ENCODE measurements at regions not wholly inside any gene's neighbourhood (a gene's known extent, or its start where the extent isn't known, plus 50 kb on each side); places are given as distances from the start of the nearest gene placed in this dataset.

GRCh38 chr10:29140151-29140550, 148.7 kb upstream of the LYZL1 start:
- no peaks in the 10 kb centered on the region for H3K9me3 ChIP-seq (ENCODE audit: low read length)
- no peaks in the 10 kb centered on the region for H3K4me1 ChIP-seq (ENCODE audit: insufficient read depth, low read length, severe bottlenecking)
- no peaks in the 10 kb centered on the region for H3F3A ChIP-seq (ENCODE audit: insufficient read depth, low read length)
- H3K27ac ChIP-seq (ENCODE audit: low read depth, low read length, poor library complexity, severe bottlenecking) = no peak overlapping the region
- no peaks in the 10 kb centered on the region for H3K36me3 ChIP-seq (ENCODE audit: insufficient read depth, low read length)
- H3K79me2 ChIP-seq (ENCODE audit: insufficient read depth, low read length) = no peaks in the 10 kb centered on the region
- no peaks in the 10 kb centered on the region for H3K27me3 ChIP-seq (ENCODE audit: insufficient read depth, low read length)
- no peaks in the 10 kb centered on the region for H3K9me2 ChIP-seq (ENCODE audit: low read depth, low read length)
- H3K4me2 ChIP-seq (ENCODE audit: low read length) = no peak overlapping the region
- no peak overlapping the region for H3K4me3 ChIP-seq (ENCODE audit: low read depth, low read length, poor library complexity, severe bottlenecking)
- no peaks in the 10 kb centered on the region for H4K20me1 ChIP-seq (ENCODE audit: insufficient read depth, low read length)
- H3K9ac ChIP-seq (ENCODE audit: low read length) = no peak overlapping the region
- no peak for TF ChIP-seq CTCF (IDR thresholded peaks at IDR 0.05; ENCODE audit: low read length)
- TF ChIP-seq EZH2 (IDR thresholded peaks at IDR 0.05; ENCODE audit: borderline replicate concordance, low read length) = no peak
- H2AFZ ChIP-seq (ENCODE audit: low read length) = no peak overlapping the region

GRCh38 chr10:29140991-29141390, 147.9 kb upstream of the LYZL1 start:
- no peaks in the 10 kb centered on the region for H3K9me3 ChIP-seq (ENCODE audit: low read length)
- H3K4me1 ChIP-seq (ENCODE audit: insufficient read depth, low read length, severe bottlenecking) = no peaks in the 10 kb centered on the region
- no peaks in the 10 kb centered on the region for H3K79me2 ChIP-seq (ENCODE audit: insufficient read depth, low read length)
- H3K36me3 ChIP-seq (ENCODE audit: insufficient read depth, low read length) = no peaks in the 10 kb centered on the region
- no peak overlapping the region for H3K4me3 ChIP-seq (ENCODE audit: low read depth, low read length, poor library complexity, severe bottlenecking)
- H2AFZ ChIP-seq (ENCODE audit: low read length) = no peak overlapping the region
- H3K9me2 ChIP-seq (ENCODE audit: low read depth, low read length) = no peaks in the 10 kb centered on the region
- no peak overlapping the region for H3K4me2 ChIP-seq (ENCODE audit: low read length)
- H4K20me1 ChIP-seq (ENCODE audit: insufficient read depth, low read length) = no peaks in the 10 kb centered on the region
- H3K27ac ChIP-seq (ENCODE audit: low read depth, low read length, poor library complexity, severe bottlenecking) = no peak overlapping the region
- H3K27me3 ChIP-seq (ENCODE audit: insufficient read depth, low read length) = no peaks in the 10 kb centered on the region
- no peaks in the 10 kb centered on the region for H3F3A ChIP-seq (ENCODE audit: insufficient read depth, low read length)
- no peak overlapping the region for H3K9ac ChIP-seq (ENCODE audit: low read length)
- TF ChIP-seq CTCF (IDR thresholded peaks at IDR 0.05; ENCODE audit: low read length) = no peak
- no peak for TF ChIP-seq EZH2 (IDR thresholded peaks at IDR 0.05; ENCODE audit: borderline replicate concordance, low read length)

GRCh38 chr10:29141761-29142160, 147.1 kb upstream of the LYZL1 start:
- Histone ChIP-seq H3K4me2 (ENCODE audit: low read length) (no peak overlapping the region), H3K9ac (ENCODE audit: low read length) (no peak overlapping the region), H3F3A (ENCODE audit: insufficient read depth, low read length) (no peaks in the 10 kb centered on the region), H2AFZ (ENCODE audit: low read length) (no peak overlapping the region), H3K27ac (ENCODE audit: low read depth, low read length, poor library complexity, severe bottlenecking) (no peak overlapping the region), H3K36me3 (ENCODE audit: insufficient read depth, low read length) (no peaks in the 10 kb centered on the region), H3K27me3 (ENCODE audit: insufficient read depth, low read length) (no peaks in the 10 kb centered on the region), H3K79me2 (ENCODE audit: insufficient read depth, low read length) (no peaks in the 10 kb centered on the region), H3K4me1 (ENCODE audit: insufficient read depth, low read length, severe bottlenecking) (no peaks in the 10 kb centered on the region), H4K20me1 (ENCODE audit: insufficient read depth, low read length) (no peaks in the 10 kb centered on the region), H3K9me2 (ENCODE audit: low read depth, low read length) (no peaks in the 10 kb centered on the region), H3K9me3 (ENCODE audit: low read length) (no peaks in the 10 kb centered on the region), H3K4me3 (ENCODE audit: low read depth, low read length, poor library complexity, severe bottlenecking) (no peak overlapping the region)
- TF ChIP-seq CTCF (IDR thresholded peaks at IDR 0.05; ENCODE audit: low read length) (no peak), EZH2 (IDR thresholded peaks at IDR 0.05; ENCODE audit: borderline replicate concordance, low read length) (no peak)

Data from OCI-LY1 (cell line).